Sigmoid colon (tissue), 3 donors: ENCODE measurements at regions not wholly inside any gene's neighbourhood (a gene's known extent, or its start where the extent isn't known, plus 50 kb on each side); places are given as distances from the start of the nearest gene placed in this dataset.

Source experiments
- CTCF ChIP-seq, 4 experiments: fragments of 450-650 bp in 3 of 4; fragments of 200-600 bp in 1 of 4; IDR thresholded peaks; one replicate each; pipeline ENCODE4 v1.5.1; 2016 to 2019; ENCODE audit warnings: antibody characterized with exemption in 4 of 4, mild to moderate bottlenecking in 3 of 4, moderate library complexity in 2 of 4
- POLR2A ChIP-seq, 2 donors: fragments of 450-650 bp; IDR thresholded peaks; one replicate each; pipeline ENCODE4 v1.6.1; 2016; ENCODE audit warnings: antibody characterized with exemption in 2 of 2, mild to moderate bottlenecking in 2 of 2, moderate library complexity in 2 of 2

GRCh38 chr5:92064993-92065392, 681.9 kb upstream of the ARRDC3 start:
- TF ChIP-seq CTCF (IDR thresholded peaks at IDR 0.05) (no peak), POLR2A (IDR thresholded peaks at IDR 0.05) (no peak)
